Endothelial cell of umbilical vein (primary cell): ENCODE measurements at regions not wholly inside any gene's neighbourhood (a gene's known extent, or its start where the extent isn't known, plus 50 kb on each side); places are given as distances from the start of the nearest gene placed in this dataset.

Source experiments
- BruUV-seq: library from RNA; stranded (reverse); fragments of 400-500 nt; replicated peaks from 2 replicates; lab custom pipeline; 2021; lab: Mats Ljungman, UMichigan
- CTCF ChIA-PET: fragments of 300-600, 350-600 bp; sonication (Branson Sonifier 250); formaldehyde crosslinking; loops from one replicate; lab custom pipeline; 2021; ENCODE audit warnings: antibody characterized with exemption, inconsistent platforms; lab: Charles Lee
- POLR2A ChIA-PET: fragments of 300-600, 350-600 bp; sonication (Branson Sonifier 250); formaldehyde crosslinking; loops from one replicate; lab custom pipeline; 2021; ENCODE audit warnings: antibody characterized with exemption, inconsistent platforms; lab: Charles Lee
- DNase-seq: peaks from one replicate; pipeline ENCODE4 v3.0.0-alpha.2; 2011; ENCODE audit warnings: low read depth, low spot score
- FAIRE-seq: peaks from 2 replicates; lab custom pipeline; 2011; peaks lifted over from hg19 to GRCh38; lab: Jason Lieb, UNC
- H2AFZ ChIP-seq: 2 replicates; pipeline ENCODE4 v1.6.0; 2012; ENCODE audit warnings: low read depth, low read length, control low read depth, inconsistent platforms
- H3K27ac ChIP-seq: 2 replicates; pipeline ENCODE4 v1.5.1; 2011; ENCODE audit warnings: low read depth, mild to moderate bottlenecking, control low read depth, low read length, moderate library complexity; ENCODE audit not compliant: insufficient read depth
- H3K27me3 ChIP-seq, 2 experiments: 2 replicates each; pipeline versions ENCODE4 v1.6.0 to v1.6.1; 2011; ENCODE audit warnings: low read length in 2 of 2, mixed read lengths in 1 of 2; ENCODE audit not compliant: control insufficient read depth in 2 of 2, insufficient read depth in 2 of 2
- H3K36me3 ChIP-seq, 2 experiments: 2 replicates in 1 of 2; 3 replicates in 1 of 2; pipeline ENCODE4 v1.5.1; 2011; ENCODE audit warnings: low read length in 2 of 2, mild to moderate bottlenecking in 1 of 2, moderate library complexity in 1 of 2; ENCODE audit not compliant: control insufficient read depth in 2 of 2, insufficient read depth in 2 of 2; ENCODE audit errors: extremely low read depth in 1 of 2
- H3K4me1 ChIP-seq: 3 replicates; pipeline ENCODE4 v1.5.1; 2011; ENCODE audit warnings: mild to moderate bottlenecking, low read length; ENCODE audit not compliant: control insufficient read depth, insufficient read depth; ENCODE audit errors: extremely low read depth
- H3K4me2 ChIP-seq: 2 replicates; pipeline ENCODE4 v1.6.1; 2011; ENCODE audit warnings: low read length, control low read depth, mixed read lengths; ENCODE audit not compliant: insufficient read depth
- H3K4me3 ChIP-seq, 3 experiments: fragments of 200-600 bp in 1 of 3; sonication (generic), shearing (Covaris generic) in 1 of 3; replicated peaks in 1 of 3; 2 replicates each; pipeline ENCODE4 v1.5.1; 2011 to 2016; ENCODE audit warnings: control low read depth in 3 of 3, low read length in 3 of 3, mild to moderate bottlenecking in 2 of 3, inconsistent platforms in 1 of 3, low read depth in 1 of 3, moderate library complexity in 1 of 3; ENCODE audit not compliant: insufficient read depth in 1 of 3
- H3K79me2 ChIP-seq: 2 replicates; pipeline ENCODE4 v1.6.0; 2012; ENCODE audit warnings: low read length, inconsistent platforms; ENCODE audit not compliant: control insufficient read depth, insufficient read depth
- H3K9ac ChIP-seq: replicated peaks from 2 replicates; pipeline ENCODE3; 2011; ENCODE audit warnings: low read length, control low read depth; ENCODE audit not compliant: insufficient read depth; ENCODE audit errors: extremely low read depth
- H3K9me1 ChIP-seq: replicated peaks from 3 replicates; pipeline ENCODE4 v1.6.0; 2011; ENCODE audit warnings: mild to moderate bottlenecking, low read length; ENCODE audit not compliant: control insufficient read depth, insufficient read depth; ENCODE audit errors: extremely low read depth
- H3K9me3 ChIP-seq: replicated peaks from 2 replicates; pipeline ENCODE4 v1.5.1; 2012; ENCODE audit warnings: low read length, inconsistent platforms; ENCODE audit not compliant: control insufficient read depth, insufficient read depth
- H4K20me1 ChIP-seq: replicated peaks from 2 replicates; pipeline ENCODE3; 2011; ENCODE audit warnings: mild to moderate bottlenecking, low read length; ENCODE audit not compliant: control insufficient read depth, insufficient read depth; ENCODE audit errors: extremely low read depth
- EZH2 ChIP-seq: IDR thresholded peaks from 2 replicates; pipeline ENCODE4 v1.6.1; 2012; ENCODE audit warnings: borderline replicate concordance, low read depth, mild to moderate bottlenecking, moderate library complexity, low read length, inconsistent platforms; ENCODE audit not compliant: severe bottlenecking
- FOS ChIP-seq: IDR thresholded peaks from 2 replicates; pipeline ENCODE4 v1.6.1; 2011; ENCODE audit warnings: mild to moderate bottlenecking, low read length, moderate library complexity, borderline replicate concordance; ENCODE audit not compliant: insufficient read depth
- GATA2 ChIP-seq: IDR thresholded peaks from 2 replicates; pipeline ENCODE4 v1.7.0; 2011; ENCODE audit warnings: low read depth, mild to moderate bottlenecking, moderate library complexity, mixed read lengths, low read length; ENCODE audit not compliant: insufficient read length, insufficient read depth
- JUN ChIP-seq: IDR thresholded peaks from 2 replicates; pipeline ENCODE4 v1.6.1; 2011; ENCODE audit warnings: borderline replicate concordance, low read depth; ENCODE audit not compliant: insufficient read length, insufficient read depth
- MYC ChIP-seq: IDR thresholded peaks from one replicate; pipeline ENCODE4 v1.6.1; 2011; ENCODE audit warnings: mild to moderate bottlenecking, low read depth, low read length
- POLR2A ChIP-seq: IDR thresholded peaks from 2 replicates; pipeline ENCODE4 v1.6.1; 2012; ENCODE audit warnings: low read depth, mild to moderate bottlenecking, control low read depth, low read length
- POLR2AphosphoS5 ChIP-seq: IDR thresholded peaks from 2 replicates; pipeline ENCODE4 v1.6.1; 2012; ENCODE audit warnings: low read depth, mild to moderate bottlenecking, control low read depth, low read length, moderate library complexity; ENCODE audit not compliant: insufficient read depth
- dilution Hi-C: fragments of 300-500 bp; cut with MboI; formaldehyde crosslinking; loops from one replicate; pipeline ENCODE4 v1.15.0; 2019; ENCODE audit warnings: low sequenced_read_pairs; ENCODE audit not compliant: extremely low pct_ligation_motif_present
- intact Hi-C: fragments of 100-400 bp; cut with micrococcal nuclease; formaldehyde crosslinking; loops from one replicate; pipeline ENCODE4 v1.10.0; 2022
- TF ChIP-seq, protein P1 (sequence below), 2 donors: IDR thresholded peaks; 1 replicate in 1 of 2; 2 replicates in 1 of 2; pipeline ENCODE4 v1.5.1; 2011; ENCODE audit warnings: low read length in 2 of 2, mild to moderate bottlenecking in 2 of 2, moderate library complexity in 2 of 2, control low read depth in 1 of 2, inconsistent platforms in 1 of 2, low read depth in 1 of 2; ENCODE audit not compliant: insufficient read depth in 1 of 2; ENCODE audit errors: extremely low read depth in 1 of 2
- TF ChIP-seq, protein P2 (sequence below): IDR thresholded peaks from 2 replicates; pipeline ENCODE4 v1.6.1; 2011; ENCODE audit not compliant: insufficient read depth, insufficient read length

DNA sequence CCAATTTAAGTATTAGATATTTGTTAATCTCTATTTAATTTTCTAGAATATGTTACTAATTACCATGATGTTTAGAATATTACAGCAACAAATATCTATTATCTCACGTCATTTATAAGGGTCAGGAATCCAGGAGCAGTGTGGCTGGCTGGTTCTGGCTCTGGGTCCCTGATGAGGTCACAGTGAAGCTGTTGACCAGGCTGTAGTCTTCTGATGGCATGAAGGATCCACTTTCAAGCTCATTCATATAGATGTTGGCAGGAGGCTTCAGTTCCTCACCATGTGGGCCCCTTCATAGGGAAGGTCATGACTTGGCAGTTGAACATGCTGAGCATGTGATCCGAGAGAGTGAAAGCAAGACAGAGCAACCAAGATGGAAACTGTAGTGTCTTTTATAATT is 375.6 kb downstream of the ATP23 start:
- Histone ChIP-seq H3K4me1 (peaks cover 25% of the 10 kb centered on the region), H3K9me3 (no peaks in the 10 kb centered on the region), H3K27me3 (no peaks in the 10 kb centered on the region), H3K79me2 (no peaks in the 10 kb centered on the region), H2AFZ (no peak overlapping the region), H3K9me1 (no peaks in the 10 kb centered on the region), H3K4me2 (no peak overlapping the region), H3K4me3 (no peak overlapping the region), H3K36me3 (no peaks in the 10 kb centered on the region), H4K20me1 (no peaks in the 10 kb centered on the region), H3K27ac (no peak overlapping the region), H3K9ac (no peak overlapping the region)
- CTCF ChIA-PET = no interaction called here
- no TSS peak for BruUV-seq
- no peak for FAIRE-seq
- intact Hi-C loops = no loop called here
- DNase-seq = no peak
- POLR2A ChIA-PET = no interaction called here
- dilution Hi-C loops = no loop called here
- TF ChIP-seq FOS (no peak), POLR2AphosphoS5 (no peak), EZH2 (no peak), POLR2A (no peak), GATA2 (no peak), MYC (no peak), JUN (no peak)
- TF ChIP-seq, protein P1, sequence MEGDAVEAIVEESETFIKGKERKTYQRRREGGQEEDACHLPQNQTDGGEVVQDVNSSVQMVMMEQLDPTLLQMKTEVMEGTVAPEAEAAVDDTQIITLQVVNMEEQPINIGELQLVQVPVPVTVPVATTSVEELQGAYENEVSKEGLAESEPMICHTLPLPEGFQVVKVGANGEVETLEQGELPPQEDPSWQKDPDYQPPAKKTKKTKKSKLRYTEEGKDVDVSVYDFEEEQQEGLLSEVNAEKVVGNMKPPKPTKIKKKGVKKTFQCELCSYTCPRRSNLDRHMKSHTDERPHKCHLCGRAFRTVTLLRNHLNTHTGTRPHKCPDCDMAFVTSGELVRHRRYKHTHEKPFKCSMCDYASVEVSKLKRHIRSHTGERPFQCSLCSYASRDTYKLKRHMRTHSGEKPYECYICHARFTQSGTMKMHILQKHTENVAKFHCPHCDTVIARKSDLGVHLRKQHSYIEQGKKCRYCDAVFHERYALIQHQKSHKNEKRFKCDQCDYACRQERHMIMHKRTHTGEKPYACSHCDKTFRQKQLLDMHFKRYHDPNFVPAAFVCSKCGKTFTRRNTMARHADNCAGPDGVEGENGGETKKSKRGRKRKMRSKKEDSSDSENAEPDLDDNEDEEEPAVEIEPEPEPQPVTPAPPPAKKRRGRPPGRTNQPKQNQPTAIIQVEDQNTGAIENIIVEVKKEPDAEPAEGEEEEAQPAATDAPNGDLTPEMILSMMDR (IDR thresholded peaks at IDR 0.05; ENCODE audit: extremely low read depth in 1 of 2, insufficient read depth in 1 of 2, low read depth in 1 of 2, low read length in 2 of 2) = no peak
- TF ChIP-seq, protein P2, sequence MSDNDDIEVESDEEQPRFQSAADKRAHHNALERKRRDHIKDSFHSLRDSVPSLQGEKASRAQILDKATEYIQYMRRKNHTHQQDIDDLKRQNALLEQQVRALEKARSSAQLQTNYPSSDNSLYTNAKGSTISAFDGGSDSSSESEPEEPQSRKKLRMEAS = no peak
